Cardiac septum (tissue), 1 donor: ENCODE measurements at regions not wholly inside any gene's neighbourhood (a gene's known extent, or its start where the extent isn't known, plus 50 kb on each side); places are given as distances from the start of the nearest gene placed in this dataset.

ENCODE experiments used
- DNase-seq: peaks from one replicate; pipeline ENCODE4 v3.0.0-alpha.2; 2020; ENCODE audit warnings: low spot score
- intact Hi-C: fragments of 100-400 bp; cut with DNase I; formaldehyde crosslinking; loops from one replicate; pipeline ENCODE4 v1.14.0; 2022
- donor health status: DM: no; HTN: no; CAD: no.

DNA sequence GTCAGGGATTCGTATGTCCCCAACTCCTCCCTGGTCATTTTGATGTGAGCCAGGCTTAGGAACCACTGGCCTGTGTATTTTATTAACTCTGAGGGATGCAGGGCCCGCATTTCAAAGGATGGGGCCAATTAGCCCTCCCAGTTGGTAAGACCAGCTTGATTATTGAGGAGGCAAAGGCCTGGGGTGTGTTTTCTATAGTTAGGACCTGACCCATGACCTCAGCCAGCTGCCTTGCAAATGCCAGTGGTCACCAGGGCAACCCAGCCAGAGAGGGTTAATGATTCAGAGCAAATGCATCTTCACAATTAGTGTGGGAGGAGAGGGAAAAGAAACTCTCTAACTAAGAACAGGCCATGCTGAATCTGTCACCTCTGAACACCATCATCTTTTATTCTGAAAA, 835.4 kb downstream of the MAFB start:
- no peak for DNase-seq
- intact Hi-C loops, result no loop called here

DNA sequence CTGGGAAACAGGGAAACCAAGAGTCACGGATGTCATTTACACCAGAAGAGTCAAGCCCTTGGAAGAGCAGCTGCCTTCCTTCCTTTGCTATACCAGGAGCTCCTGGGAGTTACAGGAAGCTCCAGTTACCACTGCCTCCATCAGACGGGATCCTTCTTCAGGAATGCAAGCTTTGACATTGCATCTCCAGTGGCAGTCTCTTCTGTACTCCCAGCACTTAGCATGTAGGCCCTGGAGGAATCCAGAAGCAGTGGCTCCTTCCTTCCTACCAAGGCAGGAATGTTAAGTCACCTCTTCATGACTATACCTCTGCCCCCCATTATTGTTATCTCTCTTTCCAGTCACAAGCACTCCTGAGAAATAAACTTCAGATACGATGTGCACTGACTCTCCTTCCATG, 836.0 kb downstream of the MAFB start:
- no peak for DNase-seq
- intact Hi-C loops, result no loop called here

DNA sequence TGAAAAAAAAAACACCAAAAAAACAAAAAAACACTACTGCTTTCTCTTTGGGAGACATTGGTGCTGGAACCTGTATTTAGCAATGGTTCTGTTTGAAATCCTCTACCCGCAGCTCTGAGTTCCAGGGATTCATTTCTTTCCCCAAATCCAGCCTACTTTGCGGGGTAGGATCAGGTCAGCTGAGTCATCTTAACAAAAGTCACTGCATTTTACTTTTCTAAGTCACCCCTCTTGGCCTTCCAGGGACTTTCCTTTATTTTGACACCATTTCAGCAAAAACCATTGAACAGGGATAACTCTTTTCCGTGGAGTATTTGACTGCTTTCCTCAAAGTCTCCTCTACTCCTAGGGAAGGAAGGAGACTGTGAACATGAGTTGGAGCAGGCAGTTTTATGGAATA, 837.6 kb downstream of the MAFB start:
- intact Hi-C loops, result no loop called here

DNA sequence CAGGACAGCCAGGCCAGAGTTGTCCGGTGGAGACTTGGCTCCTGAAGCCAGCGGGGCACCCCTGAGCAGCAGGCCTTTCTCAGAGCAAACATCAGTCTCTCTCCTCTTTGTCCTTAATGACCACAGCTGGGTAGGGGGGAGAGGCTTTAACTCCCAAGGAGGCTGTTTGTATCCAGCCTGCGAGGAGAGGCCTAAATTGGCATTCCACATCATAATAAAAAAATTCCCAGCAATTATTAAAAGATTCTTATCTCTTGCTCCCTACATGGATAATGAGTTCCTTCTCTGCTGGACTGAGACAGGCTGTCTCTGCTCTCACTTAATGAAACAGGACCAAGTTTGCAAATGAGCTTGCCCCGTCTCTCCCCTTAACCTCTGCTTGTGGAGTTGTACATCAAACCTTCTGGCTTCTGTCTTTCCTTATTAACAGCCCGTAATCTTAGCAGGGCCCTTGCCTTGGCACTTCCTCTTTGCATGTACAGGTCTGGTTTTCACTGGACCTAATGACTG, 838.2 kb downstream of the MAFB start:
- no peak for DNase-seq
- intact Hi-C loops, result no loop called here

More for the DNA sequence above, 837.6 kb downstream of the MAFB start:
- DNase-seq, result no peak

DNA sequence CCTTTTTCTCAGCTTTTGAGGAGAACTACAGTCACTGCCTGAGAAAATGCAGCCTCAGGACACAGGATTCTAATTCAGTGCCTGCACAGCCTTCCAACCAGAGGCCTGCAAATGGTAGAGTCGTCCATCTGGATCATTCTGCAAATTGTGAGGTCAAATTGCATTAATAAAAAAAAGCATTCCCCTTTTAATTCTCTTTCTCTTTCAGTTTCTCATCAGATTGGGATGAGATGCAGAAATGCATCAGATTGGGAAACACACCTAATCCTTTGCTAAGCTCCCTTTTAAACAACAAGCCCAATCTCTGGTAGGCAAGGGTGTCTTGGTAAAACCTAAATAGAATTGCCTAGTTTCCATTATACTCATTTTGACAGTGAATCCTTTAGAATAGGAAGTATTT, 838.8 kb downstream of the MAFB start:
- DNase-seq, result no peak
- intact Hi-C loops, result no loop called here

DNA sequence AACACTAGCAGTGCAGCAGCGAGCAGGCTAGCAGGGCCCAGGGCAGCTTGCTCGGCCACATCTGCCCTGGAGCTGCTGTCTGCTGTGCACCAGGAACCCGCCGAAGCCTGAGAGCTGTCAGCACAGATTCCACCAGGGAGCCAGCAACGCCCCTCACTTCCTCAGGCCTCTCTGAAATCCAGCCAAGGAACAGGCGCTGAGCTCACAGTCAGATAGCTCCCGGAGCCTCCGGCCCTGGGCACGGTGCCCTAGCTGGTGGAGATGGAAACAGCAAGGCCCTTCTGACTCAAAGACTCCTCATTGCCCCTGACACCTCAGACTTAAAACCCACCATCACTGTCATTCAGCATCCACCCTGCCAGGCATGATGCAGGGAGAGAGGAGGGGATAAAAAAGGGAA, 839.4 kb downstream of the MAFB start:
- peak; percentile 92 for DNase-seq
- intact Hi-C loops, result no loop called here

DNA sequence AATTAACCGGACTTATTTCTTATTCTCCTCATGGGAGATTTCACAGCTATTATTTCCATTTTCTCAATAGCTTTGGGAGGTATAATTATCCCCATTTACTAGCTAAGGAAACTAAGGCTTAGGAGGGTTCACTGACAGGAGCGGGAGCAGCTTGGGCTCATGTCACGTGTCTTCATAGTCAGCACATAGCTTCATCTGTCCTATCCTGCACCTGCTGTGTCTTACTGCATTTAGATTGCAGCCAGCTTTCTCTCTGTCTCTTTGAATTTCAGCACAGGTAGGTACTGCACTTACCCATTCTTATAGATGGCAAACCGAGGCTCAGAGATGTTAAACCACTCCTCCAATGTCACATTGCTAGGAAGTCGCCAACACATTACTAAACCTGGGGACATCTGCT, 839.9 kb downstream of the MAFB start:
- no peak for DNase-seq
- intact Hi-C loops, result no loop called here

DNA sequence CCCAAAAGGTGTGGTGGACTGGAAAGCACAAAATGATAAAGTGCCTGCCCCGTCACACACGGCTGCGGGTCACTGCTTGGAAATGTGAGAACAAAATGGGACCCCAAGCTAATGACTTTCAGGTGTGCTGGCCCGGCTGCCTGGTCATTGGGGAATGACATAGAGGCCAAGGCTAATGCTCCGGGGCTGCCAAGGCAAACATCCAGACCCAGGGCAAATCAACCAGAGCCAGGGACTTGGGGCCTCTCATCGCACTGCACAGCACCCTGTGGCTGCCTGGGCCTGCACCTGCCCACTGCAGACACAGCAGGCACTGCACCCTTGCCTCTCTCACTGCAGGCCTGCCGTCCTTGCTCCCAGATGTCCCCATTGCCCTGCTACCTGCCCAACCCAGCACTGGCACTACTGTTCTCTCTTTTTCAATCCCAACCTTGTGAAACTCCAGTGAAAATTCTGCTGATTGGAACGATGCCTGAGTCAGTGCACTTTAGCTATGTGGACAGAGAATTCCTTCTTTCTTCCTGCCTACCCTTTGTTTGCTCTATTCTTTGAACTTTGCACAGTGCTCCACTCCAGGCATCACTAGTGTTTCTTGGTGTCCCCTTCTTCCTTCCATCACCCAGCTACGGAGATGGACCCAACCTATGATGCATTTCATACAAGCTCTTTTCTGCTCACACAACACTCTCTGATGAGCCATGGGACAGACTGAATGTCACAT, 849.5 kb downstream of the MAFB start:
- intact Hi-C loops, result no loop called here
- no peak for DNase-seq

DNA sequence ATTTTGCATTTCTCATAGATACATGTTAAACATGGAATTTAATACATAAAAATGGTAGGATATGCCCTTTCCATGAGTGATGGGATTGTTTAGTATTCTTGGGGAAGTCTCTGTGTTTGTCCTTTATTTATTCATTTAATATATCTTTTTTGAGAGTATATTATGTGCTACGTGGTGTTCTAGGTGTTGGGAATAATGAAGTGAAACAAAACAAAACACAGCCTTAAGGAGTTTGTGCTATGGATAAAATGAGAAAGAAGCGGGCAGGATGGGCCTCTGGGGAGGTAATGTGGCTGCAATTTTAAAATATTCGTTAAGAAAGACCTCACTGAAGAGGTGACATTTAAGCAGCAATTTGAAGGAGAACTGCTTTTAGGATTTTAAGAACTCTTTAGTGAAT, 851.5 kb downstream of the MAFB start:
- DNase-seq, result no peak
- intact Hi-C loops, result no loop called here

DNA sequence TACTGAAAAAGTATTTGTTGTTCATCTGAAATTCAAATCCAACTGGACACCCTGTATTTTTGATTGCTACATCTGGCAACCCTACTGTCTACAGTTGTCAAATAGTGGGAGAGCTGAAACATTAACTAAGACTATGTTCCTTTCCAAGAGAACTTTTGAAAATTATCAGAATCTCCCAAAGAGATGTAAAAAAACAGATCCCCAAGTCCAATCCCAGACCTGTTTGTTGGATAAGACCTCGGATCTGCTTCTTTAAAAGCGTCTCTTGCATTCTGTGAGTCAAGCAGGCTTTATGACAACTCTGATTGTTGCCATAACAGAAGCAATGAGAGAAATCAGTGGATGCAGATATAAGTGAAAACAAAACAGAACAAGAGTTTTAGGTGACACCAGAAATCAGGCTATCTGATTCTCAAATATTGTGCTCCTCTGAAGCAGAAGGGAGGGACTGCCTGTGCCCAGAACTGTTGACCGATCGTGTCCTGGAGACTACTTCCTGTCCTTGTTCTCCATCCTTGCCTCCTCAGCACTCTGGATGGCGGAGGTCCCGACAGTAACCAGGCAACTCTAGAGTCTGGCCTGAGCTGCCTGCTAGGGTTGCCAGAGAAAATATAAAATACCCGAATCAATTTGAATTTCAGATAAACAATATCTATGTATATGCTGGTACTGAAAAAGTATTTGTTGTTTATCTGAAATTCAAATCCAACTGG, 853.8 kb downstream of the MAFB start:
- DNase-seq, result no peak
- intact Hi-C loops, result no loop called here

DNA sequence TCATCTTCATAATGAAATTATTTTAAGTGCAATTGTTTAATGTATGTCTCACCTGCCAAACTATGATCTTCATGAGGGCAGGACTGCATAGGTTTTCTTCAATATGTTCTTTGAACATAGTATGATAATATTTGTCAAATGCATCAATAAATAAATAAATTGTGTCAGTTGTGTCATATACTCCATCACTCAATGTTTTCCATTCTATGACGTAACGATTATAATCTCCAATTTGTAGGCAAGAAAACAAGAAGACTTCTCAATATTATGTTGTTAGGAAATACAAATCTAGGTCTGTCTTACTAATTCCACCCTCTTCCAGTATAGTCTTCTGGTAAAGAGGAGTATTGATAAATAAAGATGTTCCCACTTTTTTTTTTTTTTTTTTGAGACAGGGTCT, 858.1 kb downstream of the MAFB start:
- no peak for DNase-seq
- intact Hi-C loops, result no loop called here

DNA sequence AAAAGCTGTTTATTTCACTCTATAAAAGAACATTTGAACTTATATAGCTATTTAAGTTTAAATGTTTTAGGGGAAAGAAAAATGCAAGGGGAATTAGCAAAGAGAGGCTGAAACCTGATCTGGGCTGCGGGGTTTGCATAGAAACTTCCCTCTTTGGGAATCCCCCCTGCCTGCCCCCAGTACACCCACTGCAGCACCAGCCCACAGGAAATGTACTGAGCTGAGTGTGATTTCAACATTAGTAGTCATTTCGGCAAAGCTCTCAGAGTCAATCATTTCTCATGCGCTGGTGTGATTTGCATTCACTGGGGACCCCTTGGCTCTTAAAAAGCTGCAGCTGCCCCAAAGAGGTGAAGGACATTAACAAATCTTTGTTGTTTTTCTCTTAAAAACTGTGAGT, 859.4 kb downstream of the MAFB start:
- intact Hi-C loops, result no loop called here
- DNase-seq, result no peak

DNA sequence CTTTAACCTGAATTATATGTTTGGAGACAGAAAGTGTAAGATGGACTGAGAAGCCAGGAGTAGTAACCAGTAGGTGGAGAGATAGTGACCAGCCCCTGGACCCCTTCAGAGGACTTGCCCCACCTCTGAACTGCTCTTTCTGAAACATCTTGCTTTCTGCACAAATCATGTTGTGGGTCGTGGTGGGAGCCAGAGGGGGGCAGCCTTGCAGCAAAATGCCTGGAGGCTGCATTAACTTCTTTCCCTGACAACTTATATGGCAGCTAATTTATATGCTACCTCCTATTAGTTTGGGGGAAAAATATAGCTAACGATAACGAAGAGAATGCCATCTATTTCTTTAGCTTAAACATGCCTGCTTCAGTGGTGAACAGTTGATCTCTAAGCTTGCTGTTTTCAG, 859.8 kb downstream of the MAFB start:
- no peak for DNase-seq

DNA sequence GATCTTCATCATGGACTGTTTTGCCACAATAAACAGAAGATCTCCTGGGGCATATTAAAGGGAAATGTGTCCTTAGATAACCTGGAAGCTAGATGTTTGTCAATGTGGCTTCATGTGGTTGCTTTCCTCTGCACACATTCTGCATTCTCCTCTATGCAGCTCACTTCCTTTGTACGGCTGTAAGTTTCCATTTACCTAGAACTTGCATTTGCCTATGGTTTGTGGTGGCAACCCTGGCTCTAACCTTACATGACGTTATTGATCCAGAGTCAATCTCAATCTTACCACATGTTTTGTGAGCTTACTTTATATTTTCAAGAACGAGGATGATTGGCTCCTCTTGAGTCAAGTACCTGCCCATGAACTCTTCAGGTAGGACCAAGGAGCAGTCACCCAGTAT, 863.1 kb downstream of the MAFB start:
- intact Hi-C loops, result no loop called here
- DNase-seq, result no peak

More for the DNA sequence above, 859.8 kb downstream of the MAFB start:
- intact Hi-C loops, result no loop called here

DNA sequence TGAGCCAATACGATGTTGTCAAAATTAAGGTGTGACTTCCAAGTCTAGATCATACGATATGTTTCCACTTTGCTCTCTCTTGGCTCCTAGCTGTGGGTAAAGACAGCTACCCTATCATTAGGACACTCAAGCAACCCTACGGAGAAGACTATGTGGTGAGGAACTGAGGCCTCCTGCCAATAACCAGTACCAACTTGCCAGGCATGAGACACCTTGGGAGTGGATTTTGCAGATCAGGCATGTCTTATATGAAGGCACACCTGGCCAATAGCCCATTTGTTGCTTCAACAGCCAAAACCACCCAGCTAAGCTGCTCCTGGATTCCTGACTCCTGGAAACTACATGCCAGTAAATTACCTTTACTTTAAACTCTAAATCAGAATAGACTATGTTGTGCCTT, 863.4 kb downstream of the DHX35 start:
- intact Hi-C loops, result no loop called here
- DNase-seq, result no peak

DNA sequence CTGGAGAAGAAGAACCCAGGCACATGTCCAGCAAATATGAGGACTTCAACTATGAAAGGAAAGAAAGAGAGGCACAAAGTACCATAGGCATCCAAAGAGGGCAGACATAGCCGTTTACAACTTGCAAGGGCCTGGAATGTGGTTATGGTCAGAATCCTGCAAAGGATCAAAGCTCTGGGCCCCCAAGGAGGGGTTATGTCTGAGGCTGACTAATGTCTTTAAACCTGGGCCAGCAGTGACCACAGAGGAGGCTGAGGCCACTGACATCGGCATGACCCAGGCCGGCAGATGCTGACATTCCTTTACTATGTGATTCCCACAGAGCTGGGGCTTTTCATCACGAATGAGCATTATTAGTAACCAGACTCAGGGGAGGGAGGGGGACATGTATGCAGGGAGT, 861.1 kb downstream of the DHX35 start:
- no peak for DNase-seq
- intact Hi-C loops, result no loop called here

DNA sequence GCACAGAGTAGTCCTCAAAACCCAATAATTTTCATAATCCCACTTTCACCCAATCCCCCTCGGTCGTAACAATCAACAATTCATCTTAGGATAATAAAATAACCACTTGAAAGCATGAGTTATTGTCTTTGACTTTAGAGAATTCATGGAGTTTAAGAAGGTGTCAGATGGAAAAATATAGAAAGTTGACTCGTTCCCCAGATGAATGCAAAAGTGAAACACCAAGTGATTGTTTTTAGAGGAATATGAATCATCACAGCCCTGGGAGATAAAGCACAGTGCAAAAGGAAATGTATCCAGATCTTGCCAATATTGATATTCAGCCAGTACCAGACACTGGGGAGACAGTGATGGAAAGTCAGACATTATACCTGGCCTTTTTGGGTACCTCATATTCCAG, 860.5 kb downstream of the DHX35 start:
- intact Hi-C loops, result no loop called here
- DNase-seq, result no peak

DNA sequence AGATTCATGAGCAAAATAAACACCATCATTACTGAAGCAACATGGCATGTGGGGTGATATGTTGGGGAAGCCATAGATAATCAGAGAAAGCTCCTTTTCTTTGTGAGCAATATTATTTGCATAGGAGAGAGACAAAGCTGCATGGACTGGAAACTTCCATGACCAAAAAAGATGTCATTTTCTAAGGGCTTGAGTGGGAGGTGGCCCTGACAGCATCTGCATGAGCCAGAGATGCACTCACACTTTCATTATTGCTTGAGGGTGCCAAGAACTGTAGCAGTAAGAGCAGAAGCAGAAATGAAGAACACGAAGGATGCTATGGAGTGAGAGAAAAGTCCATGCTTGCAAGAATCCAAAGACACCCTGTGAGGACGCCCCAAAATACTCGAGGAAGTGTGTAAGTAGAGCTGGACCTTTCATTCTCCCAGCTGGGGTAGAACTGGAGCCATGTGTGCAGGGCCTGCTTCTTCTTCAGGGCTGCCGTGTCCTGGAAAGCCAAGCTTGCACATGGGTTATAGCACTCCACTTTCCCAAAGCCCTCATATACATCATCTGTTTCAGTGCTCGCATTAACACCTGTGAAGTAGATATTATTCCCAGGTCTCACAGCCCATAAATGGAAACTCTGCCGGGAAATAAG, 851.2 kb downstream of the DHX35 start:
- intact Hi-C loops, result no loop called here
- no peak for DNase-seq

DNA sequence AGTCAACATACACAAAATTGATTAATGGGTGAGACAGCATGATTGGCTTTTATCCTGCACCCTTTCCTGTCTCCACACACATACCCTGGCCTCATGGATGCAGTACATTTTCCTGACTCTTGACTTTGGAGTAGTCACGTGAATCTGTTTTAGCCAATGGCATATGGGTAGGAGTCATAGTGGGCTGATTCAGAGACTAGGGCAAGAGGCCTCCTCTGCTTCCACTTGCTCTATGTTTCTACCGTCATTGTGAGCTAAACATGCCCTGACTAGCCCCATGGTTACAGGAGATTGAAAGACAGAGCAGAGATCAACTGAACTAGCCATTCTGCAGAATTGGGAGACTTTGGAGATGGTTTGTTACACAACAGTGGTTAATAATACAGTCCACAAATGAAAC, 850.0 kb downstream of the DHX35 start:
- no peak for DNase-seq
- intact Hi-C loops, result no loop called here

DNA sequence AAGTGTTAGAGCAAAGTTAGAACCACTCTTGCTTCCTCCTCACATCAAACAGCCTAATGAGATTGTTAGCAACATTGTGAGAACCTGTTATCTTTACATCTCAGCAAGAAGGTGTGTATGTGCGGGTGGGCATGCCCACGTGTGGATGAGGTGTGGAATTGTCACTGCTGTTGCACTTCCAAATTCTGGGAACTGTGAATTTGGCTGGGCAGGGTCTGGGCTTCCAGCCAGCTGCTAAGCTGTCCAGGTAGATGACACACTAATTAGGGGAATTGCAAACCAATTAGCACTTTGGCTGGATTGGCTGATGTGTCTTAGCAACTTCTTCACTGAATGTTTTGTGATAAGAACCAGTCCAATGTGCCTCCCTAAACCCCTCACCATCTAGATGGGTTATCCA, 848.2 kb downstream of the DHX35 start:
- intact Hi-C loops, result no loop called here
- no peak for DNase-seq

DNA sequence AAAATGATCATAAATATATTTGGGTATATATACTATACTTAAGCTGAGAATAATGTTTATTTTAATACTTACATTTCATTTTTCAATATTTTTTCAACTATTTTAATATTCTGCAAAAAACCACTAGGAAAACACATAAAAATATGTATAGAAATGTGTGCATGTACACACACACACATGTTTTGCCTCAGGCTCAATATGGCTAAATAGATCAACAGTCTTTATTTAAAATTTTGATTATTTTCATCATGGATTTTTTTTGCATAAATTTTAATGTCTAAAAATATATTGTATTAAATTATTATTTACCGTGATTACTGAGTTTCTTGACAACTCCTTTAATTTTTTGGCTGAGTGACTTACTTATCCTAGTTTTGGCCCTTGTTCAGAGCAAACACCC, 846.5 kb downstream of the DHX35 start:
- no peak for DNase-seq
- intact Hi-C loops, result no loop called here
